ENCODE measurements at regions not wholly inside any gene's neighbourhood (a gene's known extent, or its start where the extent isn't known, plus 50 kb on each side); places are given as distances from the start of the nearest gene placed in this dataset.

DNA sequence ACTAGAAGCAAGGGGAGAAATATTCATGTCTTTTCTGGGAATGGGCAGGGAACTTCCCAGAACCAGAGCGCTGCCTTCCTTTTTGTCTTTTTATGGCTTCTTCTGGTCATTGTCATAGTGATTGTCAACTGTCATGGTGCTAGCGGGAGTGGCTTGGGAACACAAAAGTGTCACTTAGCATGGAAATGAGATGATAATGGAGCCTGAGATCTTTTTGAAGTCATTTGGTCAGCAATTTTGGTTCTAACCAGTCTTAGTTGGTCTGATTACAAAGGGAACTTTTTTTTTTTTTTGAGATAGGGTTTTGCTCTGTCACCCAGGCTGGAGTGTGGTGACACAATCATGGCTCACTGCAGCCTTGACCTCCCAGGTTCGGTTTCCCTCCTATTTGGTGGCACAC lies 62.7 kb upstream of the RPH3A start:
- no peak overlapping the region for H3K4me3 Mint-ChIP-seq
- H3K36me3 Mint-ChIP-seq (ENCODE audit: low read depth): no peaks in the 10 kb centered on the region
- POLR2A ChIA-PET: no interaction called here
- DNase-seq (no peak), ATAC-seq (no peak)
- no peak for TF ChIP-seq CTCF (IDR thresholded peaks at IDR 0.05)
- no peak overlapping the region for H3K27ac Mint-ChIP-seq
- peaks cover 12% of the 10 kb centered on the region for H3K27me3 Mint-ChIP-seq
- H3K4me1 Mint-ChIP-seq (ENCODE audit: low read depth): no peaks in the 10 kb centered on the region
- intact Hi-C loops (cut with micrococcal nuclease): no loop called here
- CTCF ChIA-PET: no interaction called here
- no peaks in the 10 kb centered on the region for H3K9me3 Mint-ChIP-seq

DNA sequence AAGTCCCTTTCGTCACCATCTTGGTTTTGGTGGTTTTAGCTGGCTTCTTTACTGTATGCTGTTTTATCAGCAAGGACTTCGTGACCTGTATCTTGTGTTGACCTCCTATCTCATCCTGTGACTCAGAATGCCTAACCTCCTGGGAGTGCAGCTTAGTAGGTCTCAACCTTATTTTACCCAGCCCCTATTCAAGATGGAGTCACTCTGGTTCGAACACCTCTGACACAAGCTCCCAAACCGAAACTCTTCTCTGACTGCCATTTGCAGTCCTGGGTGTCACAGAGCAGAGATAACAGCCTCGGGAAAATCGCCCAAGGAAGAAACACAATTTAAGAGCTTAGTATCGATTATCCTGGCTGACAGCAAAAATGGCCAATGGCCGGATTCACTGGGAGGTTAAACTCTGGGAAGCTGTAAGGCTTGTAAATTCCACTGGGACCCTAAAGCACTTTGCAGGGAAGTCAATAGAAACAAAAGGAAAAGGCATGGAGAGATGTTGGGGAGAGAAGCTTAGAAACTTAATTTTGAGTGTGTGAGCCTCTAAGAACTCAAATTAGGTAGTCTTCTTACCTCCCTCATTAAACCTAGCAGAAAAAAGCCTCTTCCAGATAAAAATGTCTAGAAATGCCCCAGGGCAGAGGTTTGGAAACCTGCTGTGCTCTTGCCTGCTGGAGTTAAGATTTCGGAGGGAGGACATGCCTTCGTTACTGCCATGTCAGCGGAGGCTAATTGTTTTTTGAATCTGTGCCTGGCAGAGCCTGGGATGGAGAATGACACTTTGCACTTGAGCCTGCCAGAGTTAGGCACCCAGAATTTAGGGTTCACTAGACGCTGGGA lies 56.5 kb upstream of the RPH3A start:
- POLR2A ChIA-PET: no interaction called here
- no peak for ATAC-seq
- Mint-ChIP-seq H3K4me3 (no peak overlapping the region), H3K36me3 (ENCODE audit: low read depth) (no peaks in the 10 kb centered on the region), H3K27ac (no peak overlapping the region), H3K27me3 (peaks cover 10% of the 10 kb centered on the region), H3K9me3 (no peaks in the 10 kb centered on the region), H3K4me1 (ENCODE audit: low read depth) (no peaks in the 10 kb centered on the region)
- no peak for TF ChIP-seq CTCF (IDR thresholded peaks at IDR 0.05)
- intact Hi-C loops (cut with micrococcal nuclease): no loop called here
- CTCF ChIA-PET: no interaction called here
- no peak for DNase-seq

- no peak for TF ChIP-seq CTCF (IDR thresholded peaks at IDR 0.05)
- peaks cover 14% of the 10 kb centered on the region for H3K27me3 Mint-ChIP-seq
- H3K27ac Mint-ChIP-seq: no peak overlapping the region
- no peak overlapping the region for H3K4me3 Mint-ChIP-seq
- H3K36me3 Mint-ChIP-seq (ENCODE audit: low read depth): no peaks in the 10 kb centered on the region
- CTCF ChIA-PET: no interaction called here
- no peaks in the 10 kb centered on the region for H3K4me1 Mint-ChIP-seq (ENCODE audit: low read depth)
- intact Hi-C loops (cut with micrococcal nuclease): no loop called here
- no peak for ATAC-seq
- POLR2A ChIA-PET: no interaction called here
- no peak for DNase-seq
- no peaks in the 10 kb centered on the region for H3K9me3 Mint-ChIP-seq
Observed at GRCh38 chr12:112738531-112738930, 53.0 kb upstream of the RPH3A start.

DNA sequence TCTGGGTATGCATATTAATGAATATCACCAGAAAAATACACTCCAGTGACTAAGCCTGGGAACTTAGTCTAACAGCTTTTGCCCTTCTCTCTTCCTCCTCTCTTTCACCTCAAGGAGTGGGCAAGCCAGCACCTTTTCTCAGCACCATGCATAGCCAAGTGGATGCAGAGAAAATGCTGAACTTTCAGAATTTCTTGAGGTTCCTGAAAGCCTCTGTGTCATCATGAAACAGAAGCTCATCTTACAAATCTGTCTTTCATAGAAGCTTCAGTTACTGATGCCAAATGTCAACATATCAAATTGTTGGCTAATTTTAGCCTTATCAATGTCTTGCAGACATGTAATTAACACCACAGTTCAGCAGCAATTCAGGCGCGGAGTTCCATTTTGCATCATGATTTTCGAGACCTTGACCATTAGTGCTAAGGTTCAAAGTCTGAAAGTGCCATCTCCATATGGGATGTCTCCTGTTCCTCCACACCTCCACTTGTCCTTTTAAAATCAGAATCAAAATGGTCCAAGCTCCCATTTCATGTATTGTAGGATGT lies 51.1 kb upstream of the RPH3A start:
- POLR2A ChIA-PET: interaction anchor here (0.6 to 0.7 kb wide), 2 partner anchors 110 to 1961 kb away, joined by 3 read pairs; no protein-coding TSS in a partner anchor
- H3K4me1 Mint-ChIP-seq (ENCODE audit: low read depth): no peaks in the 10 kb centered on the region
- H3K4me3 Mint-ChIP-seq: no peak overlapping the region
- no peak for TF ChIP-seq CTCF (IDR thresholded peaks at IDR 0.05)
- H3K36me3 Mint-ChIP-seq (ENCODE audit: low read depth): no peaks in the 10 kb centered on the region
- no peaks in the 10 kb centered on the region for H3K9me3 Mint-ChIP-seq
- intact Hi-C loops (cut with micrococcal nuclease): no loop called here
- no peak for ATAC-seq
- H3K27me3 Mint-ChIP-seq: peaks cover 19% of the 10 kb centered on the region
- CTCF ChIA-PET: no interaction called here
- H3K27ac Mint-ChIP-seq: no peak overlapping the region
- no peak for DNase-seq

DNA sequence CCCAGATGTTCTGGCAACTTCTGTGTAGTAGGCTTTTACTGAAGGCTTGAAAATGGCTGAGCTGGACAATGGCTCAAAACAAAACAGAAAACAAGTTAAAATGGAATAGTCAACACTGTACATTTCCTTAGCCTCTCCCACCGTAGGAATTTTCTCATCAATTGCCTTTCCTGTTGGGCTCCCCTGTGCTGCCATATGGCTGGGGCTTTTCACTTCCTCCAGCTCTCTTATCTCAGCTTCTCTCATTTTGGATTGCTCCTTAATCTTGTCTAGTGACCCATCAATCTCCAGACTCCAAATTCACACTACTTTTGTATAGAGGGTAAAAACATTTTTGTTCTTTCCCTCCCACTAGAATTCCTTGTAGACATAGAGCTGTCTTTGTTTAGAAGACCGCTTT lies 50.4 kb upstream of the RPH3A start:
- POLR2A ChIA-PET: interaction anchor here (0.6 kb wide), 1 partner anchor 109 kb away, joined by 3 read pairs; no protein-coding TSS in a partner anchor
- no peak for ATAC-seq

More for the DNA sequence above, 50.4 kb upstream of the RPH3A start:
- Mint-ChIP-seq H3K4me3 (no peak overlapping the region), H3K9me3 (no peaks in the 10 kb centered on the region), H3K36me3 (ENCODE audit: low read depth) (no peaks in the 10 kb centered on the region), H3K4me1 (ENCODE audit: low read depth) (no peaks in the 10 kb centered on the region), H3K27ac (no peak overlapping the region), H3K27me3 (peaks cover 16% of the 10 kb centered on the region)
- intact Hi-C loops (cut with micrococcal nuclease): no loop called here
- no peak for TF ChIP-seq CTCF (IDR thresholded peaks at IDR 0.05)
- CTCF ChIA-PET: no interaction called here
- DNase-seq: no peak
